CD4-positive, alpha-beta T cell treated with Interleukin-4 for 1 hour (primary cell): ENCODE measurements at regions not wholly inside any gene's neighbourhood (a gene's known extent, or its start where the extent isn't known, plus 50 kb on each side); places are given as distances from the start of the nearest gene placed in this dataset.
A peak's percentile ranks its signal among the peaks of the same experiment; 100 is the strongest.
"Not testable (repeated sequence)": the region's sequence is repeated elsewhere in the genome, so short reads cannot be mapped to it uniquely, and the experiment has no call there.

Experiments
- DNase-seq, 2 donors: peaks; one replicate each; pipeline ENCODE4 v3.0.0-alpha.2; 2020 to 2022

DNA sequence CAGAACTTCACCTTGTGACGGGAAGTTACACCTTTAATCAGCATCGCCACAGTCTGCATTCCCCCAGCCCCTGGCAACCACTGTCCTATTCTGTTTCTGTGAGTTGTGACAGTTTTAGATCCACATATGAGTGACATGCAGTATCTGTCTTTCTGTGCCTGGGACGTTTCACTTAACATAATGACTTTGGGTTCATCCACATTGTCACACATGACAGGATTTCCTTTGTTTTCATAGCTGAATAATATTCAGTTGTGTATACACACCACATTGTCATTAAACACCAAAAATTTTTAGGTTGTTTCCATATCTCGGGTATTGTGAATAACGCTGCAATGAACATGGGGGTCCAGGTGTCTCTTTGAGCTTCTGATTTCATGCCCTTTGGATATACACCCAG lies 62.6 kb upstream of the BDH1 start:
- not testable (repeated sequence) for DNase-seq

DNA sequence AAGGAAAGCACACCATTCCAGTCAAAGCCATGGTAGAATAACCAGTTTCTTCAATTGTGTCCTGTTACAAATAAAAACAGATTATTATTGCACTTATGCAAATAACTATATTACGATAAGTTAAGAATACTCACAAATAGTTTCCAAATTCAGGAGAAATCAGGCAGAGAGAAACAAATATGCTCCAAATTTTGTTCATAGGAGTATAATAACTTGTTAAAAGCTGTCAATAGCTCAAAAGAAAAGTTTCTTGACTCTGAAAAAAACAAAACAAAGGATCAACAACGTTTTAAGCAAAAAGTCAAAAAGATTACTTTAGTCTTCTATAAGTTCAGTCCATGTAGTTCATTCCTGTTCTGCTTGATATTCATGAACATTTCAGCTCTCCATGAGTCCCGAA lies 59.7 kb upstream of the BDH1 start:
- peak in 1 of 2 donors; percentile 19 for DNase-seq

DNA sequence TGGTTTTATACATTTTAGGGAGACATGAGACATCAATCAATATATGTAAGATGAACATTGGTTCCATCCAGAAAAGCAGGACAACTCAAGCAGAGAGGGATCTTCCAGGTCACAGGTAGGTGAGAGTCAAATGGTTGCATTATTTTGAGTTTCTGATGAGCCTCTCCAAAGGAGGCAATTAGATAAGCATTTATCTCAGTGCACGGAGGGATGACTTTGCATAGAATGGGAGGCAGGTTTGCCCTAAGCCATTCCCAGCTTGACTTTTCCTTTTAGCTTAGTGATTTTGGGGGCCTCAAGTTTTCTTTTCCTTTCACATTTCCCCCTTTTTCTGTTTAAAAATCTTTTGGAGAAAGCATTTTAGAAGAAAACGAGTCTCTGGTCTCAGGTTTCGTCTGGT lies 58.4 kb upstream of the BDH1 start:
- DNase-seq, result not testable (repeated sequence)

DNA sequence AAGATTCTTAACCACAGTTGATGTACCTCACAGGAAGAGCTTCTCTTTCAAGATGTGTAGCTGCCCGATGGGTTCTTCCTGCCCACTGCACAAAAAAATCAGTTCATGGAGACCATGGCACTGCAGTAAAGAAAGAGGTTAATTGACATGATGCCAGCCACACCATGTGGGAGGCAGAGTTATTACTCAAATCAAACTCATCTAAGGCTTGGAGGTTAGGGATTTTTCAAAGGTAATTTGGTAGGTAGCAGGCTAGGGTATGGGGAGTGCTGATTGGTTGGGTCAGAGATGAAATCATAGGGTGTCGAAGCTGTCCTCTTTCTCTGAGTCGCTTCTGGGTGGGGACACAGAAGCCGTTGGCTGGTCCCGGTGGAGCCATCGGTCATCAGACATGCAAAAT lies 57.4 kb upstream of the BDH1 start:
- peak; percentile 34 to 65 for DNase-seq

- DNase-seq, result no peak
Observed at GRCh38 chr3:197611255-197611654, 55.5 kb upstream of the BDH1 start.

DNA sequence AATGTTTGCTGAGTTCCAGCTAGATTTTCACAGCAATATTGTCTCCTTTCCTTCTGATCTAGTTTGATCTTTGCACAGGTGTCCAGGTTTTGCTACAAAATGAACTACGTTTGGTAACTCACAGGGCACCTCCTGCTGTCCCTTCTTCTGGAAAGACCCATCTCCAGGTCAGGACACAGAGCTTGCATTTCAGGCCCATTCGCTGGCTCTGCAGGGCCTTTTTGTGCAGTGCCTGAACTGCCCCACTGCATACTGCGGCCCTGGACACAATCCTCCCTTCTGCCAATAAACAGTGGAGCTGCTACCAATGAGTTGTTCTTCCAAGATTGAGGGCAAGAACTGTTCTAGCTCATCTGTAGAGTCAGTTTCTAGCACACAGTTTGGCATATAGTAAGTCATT lies 50.7 kb upstream of the BDH1 start:
- DNase-seq, result no peak
